HG03108 (cell line): ENCODE measurements at regions not wholly inside any gene's neighbourhood (a gene's known extent, or its start where the extent isn't known, plus 50 kb on each side); places are given as distances from the start of the nearest gene placed in this dataset.
A peak's percentile ranks its signal among the peaks of the same experiment; 100 is the strongest.

Experiments
- ATAC-seq: cut with Tn5 transposase; IDR thresholded peaks from one replicate; pipeline ENCODE4 v1.9.1; 2021; ENCODE audit warnings: moderate library complexity; ENCODE audit not compliant: unreplicated experiment

DNA sequence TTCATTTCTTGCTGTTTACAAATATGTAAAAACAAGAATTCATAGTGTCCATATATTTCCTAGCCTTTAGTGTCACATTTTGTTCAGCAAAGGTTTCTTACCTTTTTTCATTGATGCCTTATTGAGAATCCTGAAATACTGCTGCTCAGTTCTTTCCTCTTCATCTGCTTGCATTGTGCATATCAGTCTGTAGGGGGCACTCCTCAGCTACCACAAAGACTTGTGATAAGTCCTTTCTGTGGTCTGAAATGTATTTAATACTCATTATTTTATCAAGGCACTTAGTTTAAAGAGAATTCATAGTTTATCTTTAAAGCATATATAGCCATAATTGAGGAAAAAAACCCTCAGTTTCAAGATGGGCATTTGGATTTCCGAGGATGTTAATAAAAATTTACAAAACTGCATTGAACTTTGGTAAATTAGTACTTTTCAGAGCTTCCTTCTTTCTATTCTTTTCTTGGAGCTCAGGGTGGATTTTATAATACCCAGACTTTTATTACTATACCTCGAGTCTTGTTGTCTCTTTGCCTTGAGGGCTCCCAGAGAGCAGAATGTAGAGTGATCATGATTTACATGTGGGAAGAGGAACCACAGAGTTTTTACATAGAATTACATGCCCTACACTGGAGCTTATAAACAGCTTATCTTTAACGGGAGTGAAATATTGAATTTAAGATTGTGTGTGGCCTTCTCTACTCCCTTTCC, 570.1 kb downstream of the PLCL1 start:
- no peak for ATAC-seq

DNA sequence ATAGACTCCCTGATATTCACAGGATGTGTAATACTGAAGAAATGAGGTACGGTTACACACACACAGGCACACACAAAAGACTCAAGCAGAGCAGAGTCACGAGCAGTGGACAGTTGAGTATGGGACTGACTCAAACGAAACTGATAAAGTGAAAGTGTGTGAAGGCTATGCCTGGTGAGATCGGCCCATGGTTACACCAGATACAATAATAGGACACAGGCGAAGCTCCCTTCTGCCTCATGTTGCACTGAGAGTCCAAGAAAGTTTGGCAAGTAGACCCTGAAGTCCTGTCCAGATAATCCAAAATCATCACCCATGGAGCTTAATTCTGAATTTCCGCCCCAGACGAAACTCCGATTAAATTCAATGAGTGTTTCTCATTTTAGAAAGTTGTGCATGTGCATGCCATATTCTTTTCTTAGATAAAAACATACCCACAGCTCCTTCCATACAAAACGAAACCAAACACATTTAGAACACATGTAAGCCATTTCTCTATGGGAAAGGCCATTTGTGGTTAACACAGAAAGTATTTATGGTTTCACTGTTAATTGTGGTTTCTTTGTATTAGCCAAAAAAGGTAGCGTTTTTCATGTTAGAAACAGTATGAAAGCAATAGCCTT, 567.6 kb downstream of the PLCL1 start:
- peak; percentile 90 for ATAC-seq

DNA sequence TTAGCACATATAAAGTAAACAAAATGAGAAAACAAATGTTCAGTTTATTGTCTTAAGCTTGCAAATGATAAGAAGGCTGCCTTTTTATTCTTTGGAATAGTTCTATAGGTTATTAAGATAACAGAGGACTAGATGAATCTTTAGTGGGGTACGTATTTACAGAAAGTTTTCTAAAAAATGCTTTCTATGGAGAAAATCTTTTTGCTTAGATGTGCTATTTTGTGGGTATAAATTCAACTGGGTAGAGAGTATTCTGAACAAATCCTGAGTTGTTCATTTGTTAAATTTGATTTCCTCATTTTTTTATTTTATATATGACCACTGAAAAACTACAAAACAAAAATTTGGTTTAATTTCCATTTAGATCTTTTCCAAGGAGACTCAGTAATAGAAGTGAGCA, 566.9 kb downstream of the PLCL1 start:
- no peak for ATAC-seq

DNA sequence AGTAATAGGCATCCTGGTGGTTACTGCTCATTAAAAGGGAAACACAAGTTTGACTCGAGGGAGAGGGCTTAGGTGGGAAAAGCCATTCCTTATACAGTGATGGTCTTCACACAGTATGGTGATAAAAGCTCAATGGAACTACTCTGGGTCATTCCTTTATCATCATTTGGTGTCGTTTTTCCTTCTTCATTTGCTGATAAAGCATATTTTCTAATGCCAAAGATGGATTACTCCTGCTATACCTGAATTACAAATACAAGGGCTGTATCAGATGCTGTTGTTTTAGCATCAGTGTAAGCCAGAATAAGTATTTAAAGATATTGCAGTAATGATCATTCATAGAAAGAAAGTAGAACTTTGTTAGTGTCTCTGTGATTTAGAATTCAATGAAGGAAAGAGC, 563.7 kb downstream of the PLCL1 start:
- no peak for ATAC-seq

DNA sequence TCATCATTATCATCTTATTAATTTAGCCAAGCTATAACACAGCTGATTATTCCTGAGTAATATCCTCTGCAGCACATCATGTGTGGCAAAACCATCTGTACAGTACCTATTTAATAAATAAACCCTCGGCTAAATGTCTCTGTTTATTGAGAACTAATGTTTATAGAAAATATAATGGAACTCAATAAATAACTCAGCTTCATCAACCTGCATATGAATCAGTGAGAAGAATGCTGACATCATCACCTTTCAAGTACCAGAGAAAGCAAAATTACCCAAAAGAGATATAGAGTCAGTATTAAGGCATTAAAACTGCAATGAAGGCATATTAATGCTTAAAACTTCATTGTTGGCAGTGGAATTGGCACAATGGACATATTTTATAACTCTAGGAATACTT, 558.3 kb downstream of the PLCL1 start:
- ATAC-seq: no peak

DNA sequence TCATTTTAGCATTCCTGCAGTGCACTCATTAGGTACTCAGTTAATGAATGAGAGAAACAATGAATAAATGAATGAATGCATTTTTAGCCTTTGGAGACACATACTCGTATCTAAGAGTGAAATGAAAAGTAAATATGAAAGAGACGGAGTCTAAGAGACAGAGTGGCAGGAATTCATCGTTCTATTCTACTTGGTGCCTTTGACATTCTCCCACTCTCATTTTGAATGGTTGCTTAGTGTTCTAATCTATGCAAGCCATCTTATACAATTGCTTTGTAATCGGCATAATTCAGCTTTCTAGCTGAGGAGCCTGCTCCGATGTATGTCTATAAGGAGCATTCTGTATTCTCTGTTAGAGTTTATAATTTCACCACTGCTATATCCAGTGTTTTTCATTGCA, 554.9 kb downstream of the PLCL1 start:
- ATAC-seq: no peak

DNA sequence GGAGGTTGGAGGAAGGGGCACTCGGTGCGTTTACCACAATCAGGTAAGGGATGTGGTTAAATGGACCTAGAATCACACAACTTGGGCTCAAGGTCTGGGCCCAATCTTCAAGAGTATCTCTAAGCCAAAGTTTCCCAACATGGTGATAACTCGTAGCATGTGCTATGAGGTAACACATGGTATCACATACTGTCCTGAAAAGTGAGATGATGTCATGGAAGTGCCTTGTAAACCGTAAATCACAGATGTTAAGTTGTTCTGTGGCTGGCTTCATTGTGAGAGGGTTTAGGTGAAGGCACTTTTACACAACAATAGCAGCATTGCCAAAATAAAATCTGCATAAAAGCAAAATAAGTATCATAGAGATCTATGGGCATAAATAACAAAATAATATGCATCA, 551.8 kb downstream of the PLCL1 start:
- no peak for ATAC-seq

DNA sequence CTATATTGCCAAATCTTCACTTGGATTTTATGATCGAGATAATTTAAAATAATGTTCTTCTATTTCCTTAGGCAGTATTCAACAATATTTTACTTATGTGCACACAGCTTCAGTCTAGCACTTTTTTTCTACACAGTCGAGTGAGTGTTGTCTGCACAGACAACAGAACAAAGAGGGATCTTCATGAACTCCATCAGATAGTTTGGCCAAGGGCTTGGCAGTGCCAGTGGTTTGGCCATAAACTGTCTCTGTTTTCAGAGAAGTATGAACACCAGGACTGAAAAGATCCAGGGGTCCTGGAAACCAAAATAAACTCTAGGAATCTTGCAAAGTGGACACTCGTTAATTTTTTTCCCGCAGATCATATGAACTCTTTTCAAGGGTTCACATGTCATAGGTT, 547.3 kb downstream of the PLCL1 start:
- ATAC-seq: no peak

DNA sequence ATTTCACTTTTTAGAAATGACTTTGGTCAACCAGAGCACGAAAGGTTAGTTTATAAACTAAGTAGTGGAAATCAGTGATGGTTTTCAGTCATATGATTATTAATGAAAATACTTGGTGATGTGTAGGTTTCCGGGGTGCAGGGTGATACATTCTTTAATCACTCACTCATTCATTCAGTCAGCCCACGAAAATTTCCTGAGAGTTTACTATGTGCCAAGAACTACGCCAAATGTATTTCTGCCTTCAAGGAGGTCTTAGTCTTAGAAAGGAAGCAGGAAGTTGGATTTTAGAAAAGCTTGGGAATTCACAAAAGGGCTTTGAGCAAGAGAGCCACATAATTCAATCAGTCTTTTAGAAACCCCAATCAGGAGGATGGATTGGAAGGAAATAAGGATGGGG, 543.6 kb downstream of the PLCL1 start:
- no peak for ATAC-seq

DNA sequence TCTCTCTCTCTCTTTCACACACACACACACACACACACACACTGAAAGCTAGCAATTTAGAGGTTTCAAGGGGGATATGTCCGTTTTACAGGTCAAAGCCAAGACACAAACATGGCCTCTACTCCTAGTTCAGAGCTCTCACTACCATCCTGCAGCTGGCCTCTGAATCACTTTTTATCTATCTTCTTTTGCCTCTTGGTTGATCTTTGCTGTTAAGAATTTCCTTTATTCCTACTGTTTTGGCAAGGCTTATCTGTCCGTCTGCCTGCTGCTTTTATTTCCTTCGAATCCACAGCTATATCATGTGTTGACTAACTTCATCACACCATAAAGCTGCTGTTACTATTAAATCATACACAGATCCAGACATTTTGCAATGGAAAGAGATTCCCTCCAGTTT, 543.0 kb downstream of the PLCL1 start:
- ATAC-seq: no peak

DNA sequence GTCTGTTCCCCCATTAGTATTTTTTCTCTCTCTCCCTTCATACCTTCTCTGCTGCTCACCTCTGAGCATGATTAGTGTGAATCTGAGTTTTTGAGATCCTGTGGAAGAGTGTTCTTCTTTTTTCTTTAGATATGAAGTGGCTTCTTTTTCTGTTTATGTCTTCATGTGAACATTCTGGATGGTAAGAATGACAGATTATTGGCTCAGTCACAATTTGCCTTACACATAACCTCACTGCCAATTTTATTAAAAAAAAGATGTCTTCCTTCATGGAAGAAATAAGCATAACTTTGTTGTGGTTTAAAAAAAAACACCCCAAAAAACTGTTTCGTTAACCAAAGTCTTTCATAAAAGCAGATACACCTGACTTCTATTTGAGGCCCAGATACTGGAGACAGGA, 539.1 kb downstream of the PLCL1 start:
- ATAC-seq: no peak

DNA sequence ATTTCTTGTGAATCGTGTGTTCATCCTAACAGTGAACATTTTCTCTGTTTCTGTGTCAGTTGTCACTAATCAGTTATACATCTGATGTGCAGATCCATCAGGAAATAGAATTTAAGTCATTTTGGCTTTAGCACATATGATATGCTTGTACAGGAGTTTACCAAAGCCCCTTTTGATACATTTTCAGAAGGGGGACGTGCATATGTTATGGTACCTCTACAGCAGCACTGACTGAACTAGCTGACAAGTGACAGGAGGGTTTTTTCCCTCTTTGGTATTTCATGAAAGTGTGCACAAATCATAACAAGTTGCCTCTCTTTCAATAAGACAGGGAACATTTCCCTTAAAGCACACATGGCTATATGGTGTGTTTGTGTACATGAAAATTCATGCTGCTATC, 536.5 kb downstream of the PLCL1 start:
- ATAC-seq: no peak

DNA sequence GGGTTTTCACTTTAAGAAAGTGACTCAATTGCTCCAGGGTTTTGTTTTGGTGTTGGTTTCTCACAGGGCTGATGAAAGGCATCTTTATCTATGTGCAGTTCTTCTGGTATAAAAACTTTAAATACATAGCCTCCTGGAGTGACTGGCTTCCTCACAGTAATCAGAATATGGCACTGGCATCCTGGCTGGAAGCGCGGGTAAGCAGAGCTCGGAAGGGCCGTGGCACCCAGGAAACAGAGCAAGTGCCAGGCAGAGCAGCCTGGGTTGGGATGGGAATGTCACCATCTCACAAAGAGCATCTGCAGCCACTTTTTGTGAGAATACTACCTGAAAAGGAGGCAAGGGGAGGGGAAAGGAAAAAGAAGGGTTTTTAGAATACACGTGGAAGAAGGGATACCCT, 534.7 kb downstream of the PLCL1 start:
- no peak for ATAC-seq

DNA sequence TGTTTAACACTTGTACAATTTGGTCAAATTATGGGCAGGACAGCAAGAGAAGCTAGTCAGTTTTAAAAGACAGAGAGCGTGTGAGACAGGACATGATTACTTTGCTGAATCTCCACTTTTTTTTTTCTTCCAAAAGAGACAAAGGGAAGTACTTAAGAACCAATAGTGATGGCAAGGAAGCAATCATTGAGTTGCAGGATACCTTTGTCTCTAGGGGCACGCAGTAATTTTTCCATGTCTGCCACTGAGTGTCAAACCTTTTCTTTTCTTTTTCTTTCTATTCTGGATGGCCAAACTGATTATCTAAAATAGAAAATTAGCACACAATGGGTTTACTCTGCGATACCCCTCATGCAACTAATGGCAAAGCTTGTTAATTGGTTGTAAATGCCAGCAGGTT, 533.0 kb downstream of the PLCL1 start:
- no peak for ATAC-seq

DNA sequence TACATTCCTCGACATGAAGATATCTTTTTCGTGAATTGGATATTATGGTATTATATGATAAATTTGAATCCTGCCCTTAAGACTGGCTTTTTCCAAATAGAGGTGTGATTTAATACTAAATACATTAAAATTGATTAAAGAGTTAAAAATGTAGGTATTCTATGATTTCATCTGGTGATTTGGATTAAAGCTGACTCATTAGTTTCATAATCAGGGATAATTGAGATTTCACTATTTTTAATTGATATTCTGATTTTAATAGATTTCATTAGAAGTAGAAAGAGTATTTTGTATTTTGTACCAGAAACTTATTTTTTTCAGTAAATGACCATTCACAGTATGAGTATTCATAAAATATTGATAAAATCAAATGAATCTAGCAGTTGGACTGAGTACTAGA, 524.1 kb downstream of the PLCL1 start:
- ATAC-seq: no peak

DNA sequence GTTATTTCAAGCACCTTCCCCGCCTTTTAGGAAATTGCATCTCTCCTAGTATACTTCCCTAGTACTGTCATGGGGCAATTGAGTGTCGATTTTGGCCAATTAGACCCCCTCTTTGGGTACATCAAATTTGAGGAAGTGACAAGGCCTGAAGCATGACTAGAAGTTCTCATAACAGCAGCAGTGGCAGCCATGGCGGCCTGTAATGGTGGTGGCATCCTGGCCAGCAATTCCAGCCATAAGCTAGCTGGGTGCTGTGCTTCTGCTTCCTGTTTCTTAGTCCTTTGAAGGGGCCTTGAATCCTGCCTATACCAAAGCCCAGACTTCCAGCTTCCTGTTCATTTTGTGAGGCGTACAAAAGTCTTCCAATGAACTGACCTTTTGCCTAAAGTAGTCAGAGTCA, 523.1 kb downstream of the PLCL1 start:
- no peak for ATAC-seq

DNA sequence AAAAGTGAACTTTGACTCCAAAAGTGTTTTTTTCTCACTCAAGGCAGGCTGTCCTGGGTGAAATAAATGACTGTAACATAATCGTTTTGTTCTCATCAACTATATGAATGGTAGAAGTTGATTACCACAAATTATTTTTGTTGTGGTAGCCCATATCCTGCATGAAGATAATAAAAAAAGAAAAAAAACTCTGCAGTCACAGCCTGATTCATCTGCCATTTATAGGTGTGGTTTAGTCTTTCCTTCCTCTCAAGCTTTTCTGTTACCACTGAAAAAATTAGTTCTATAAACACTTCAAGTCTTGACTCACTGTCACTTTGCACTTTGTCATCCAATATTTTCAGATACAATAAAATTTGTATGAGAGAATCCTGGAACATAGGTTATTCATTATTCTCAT, 522.0 kb downstream of the PLCL1 start:
- ATAC-seq: no peak

DNA sequence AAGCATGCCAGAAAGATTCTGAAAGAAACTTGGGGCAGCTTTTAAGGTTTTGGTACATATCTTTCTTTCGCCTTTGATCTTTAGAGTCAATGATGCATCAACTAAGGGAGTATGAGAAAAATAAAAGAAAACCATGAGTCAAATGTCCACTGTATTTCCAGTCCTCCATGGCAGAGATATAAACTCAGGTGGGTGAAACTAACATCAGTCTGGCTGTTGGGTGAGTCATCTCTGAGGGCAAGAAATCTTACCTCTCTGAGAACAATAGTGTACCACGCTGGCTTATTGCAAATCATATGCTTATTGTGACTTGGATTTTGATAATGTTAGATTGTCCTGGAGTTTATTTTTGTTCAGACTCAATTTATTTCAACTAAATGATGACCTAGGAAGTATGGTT, 521.0 kb downstream of the PLCL1 start:
- ATAC-seq: no peak

DNA sequence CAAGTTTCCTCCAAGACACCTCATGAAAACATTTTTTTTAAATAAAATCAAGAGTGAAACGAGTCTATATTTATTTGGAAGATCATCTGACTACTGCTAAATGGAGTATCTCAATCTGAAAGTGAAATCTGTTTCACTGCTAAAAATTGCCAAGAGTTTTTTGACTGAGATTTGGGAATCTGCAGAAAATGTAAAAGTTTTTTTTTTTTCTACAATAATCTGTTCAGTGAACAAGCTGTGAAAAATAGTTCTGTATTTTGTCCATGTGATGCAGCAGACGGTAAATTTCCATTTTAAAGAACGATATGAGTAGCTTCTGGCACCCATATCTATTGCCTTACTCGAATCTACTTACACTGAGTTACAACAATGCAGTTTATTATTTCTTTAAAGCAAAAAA, 519.7 kb downstream of the PLCL1 start:
- no peak for ATAC-seq

DNA sequence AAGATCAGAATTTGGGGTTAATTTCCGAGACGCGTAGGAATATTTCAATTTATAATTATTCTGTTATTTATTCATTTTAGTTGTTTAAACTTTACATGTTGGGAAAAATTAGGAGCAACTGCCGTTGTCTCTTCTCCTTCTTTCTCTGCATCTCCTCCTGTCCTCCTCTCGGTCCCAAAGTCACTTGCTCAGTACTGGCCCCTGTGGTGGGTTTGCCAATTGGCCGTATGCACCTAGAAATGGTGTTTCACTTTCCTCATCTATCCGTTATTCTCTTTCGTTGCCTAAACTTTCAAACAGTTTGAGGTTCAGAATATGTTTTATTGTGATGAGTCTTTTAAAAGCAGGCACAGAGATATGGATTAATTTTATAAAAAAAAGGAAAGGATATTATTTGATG, 517.9 kb downstream of the PLCL1 start:
- ATAC-seq: no peak

DNA sequence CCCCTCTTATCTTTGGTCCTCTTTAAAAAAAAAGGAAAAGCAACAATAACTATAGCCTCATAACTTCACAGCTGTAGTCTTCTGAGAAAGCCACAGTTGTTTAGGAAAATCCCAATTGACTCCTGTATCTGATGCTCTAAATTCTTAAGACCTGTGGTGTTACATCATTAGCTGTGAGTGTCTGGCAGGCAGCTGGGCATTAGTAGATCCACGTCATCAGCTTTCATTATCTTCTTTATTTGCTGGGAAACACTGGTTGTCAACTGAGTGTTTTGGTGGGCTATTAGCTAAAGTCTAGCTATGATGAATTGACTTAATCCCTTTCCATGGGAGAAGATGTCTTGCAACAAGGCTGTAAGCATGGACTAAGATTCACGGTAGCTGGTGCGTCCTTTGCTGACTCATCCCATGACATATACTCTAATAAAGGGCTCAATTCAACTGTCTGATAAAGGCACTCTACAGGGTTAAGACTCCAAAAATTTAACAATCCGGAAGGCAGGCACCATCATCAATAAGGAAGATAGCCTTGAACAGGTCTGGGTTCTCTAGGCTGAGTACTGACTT, 517.2 kb downstream of the PLCL1 start:
- ATAC-seq: no peak

DNA sequence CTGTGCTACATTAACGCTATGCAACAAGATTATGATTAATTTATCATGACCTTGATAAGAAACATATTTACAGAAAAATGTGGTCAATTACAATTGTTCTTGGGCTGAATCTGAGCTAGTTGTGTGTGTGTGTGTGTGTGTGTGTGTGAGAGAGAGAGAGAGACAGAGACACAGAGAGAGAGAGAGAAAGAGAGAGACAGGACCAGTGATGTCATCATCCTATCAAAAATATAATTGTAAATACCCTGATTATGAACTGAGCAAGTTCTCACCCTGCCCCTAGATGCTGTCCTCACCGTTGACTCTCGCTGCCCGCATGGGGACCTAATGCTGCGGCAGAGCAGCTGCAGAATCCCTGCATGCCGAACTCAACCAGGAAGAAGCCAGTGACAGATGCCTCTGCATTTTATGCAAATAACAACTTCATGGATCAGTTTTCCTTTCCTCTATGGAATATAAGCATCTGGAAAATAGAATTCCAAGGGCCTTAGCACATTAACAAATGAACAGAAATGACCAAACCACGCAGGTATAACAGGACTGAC, 512.5 kb downstream of the PLCL1 start:
- no peak for ATAC-seq
